ENCODE measurements at regions not wholly inside any gene's neighbourhood (a gene's known extent, or its start where the extent isn't known, plus 50 kb on each side); places are given as distances from the start of the nearest gene placed in this dataset.
"Not testable (repeated sequence)": the region's sequence is repeated elsewhere in the genome, so short reads cannot be mapped to it uniquely, and the experiment has no call there.

- no peak for DNase-seq
Measured at GRCh38 chr12:72723732-72724131, 451.6 kb downstream of the TRHDE start.

GRCh38 chr12:72729451-72730010, 457.4 kb downstream of the TRHDE start:
- no peak for DNase-seq

GRCh38 chr12:72734581-72734980, 462.4 kb downstream of the TRHDE start:
- no peak for DNase-seq

GRCh38 chr12:72738811-72739210, 466.6 kb downstream of the TRHDE start:
- no peak for DNase-seq

- no peak for DNase-seq
Measured at GRCh38 chr12:72740064-72740463, 467.9 kb downstream of the TRHDE start.

- no peak for DNase-seq
Measured at GRCh38 chr12:72742568-72742967, 470.4 kb downstream of the TRHDE start.

GRCh38 chr12:72746048-72746447, 473.9 kb downstream of the TRHDE start:
- DNase-seq = no peak

- no peak for DNase-seq
Measured at GRCh38 chr12:72747111-72747849, 475.1 kb downstream of the TRHDE start.

- no peak for DNase-seq
Measured at GRCh38 chr12:72748971-72749370, 476.8 kb downstream of the TRHDE start.

GRCh38 chr12:72753571-72753970, 481.4 kb downstream of the TRHDE start:
- no peak for DNase-seq

GRCh38 chr12:72754026-72754425, 481.9 kb downstream of the TRHDE start:
- not testable (repeated sequence) for DNase-seq

GRCh38 chr12:72766517-72766916, 494.3 kb downstream of the TRHDE start:
- no peak for DNase-seq

GRCh38 chr12:72774023-72774422, 501.9 kb downstream of the TRHDE start:
- DNase-seq = no peak

GRCh38 chr12:72777806-72778205, 505.6 kb downstream of the TRHDE start:
- DNase-seq = no peak

GRCh38 chr12:72790273-72790672, 518.1 kb downstream of the TRHDE start:
- DNase-seq = no peak

GRCh38 chr12:72792889-72793288, 520.7 kb downstream of the TRHDE start:
- no peak for DNase-seq

GRCh38 chr12:72793796-72794195, 521.6 kb downstream of the TRHDE start:
- DNase-seq = no peak

GRCh38 chr12:72815421-72815820, 543.3 kb downstream of the TRHDE start:
- no peak for DNase-seq

- no peak for DNase-seq
Measured at GRCh38 chr12:72828662-72829324, 556.6 kb downstream of the TRHDE start.

- no peak for DNase-seq
Measured at GRCh38 chr12:72829838-72830237, 557.7 kb downstream of the TRHDE start.

GRCh38 chr12:72832024-72832423, 559.9 kb downstream of the TRHDE start:
- DNase-seq = no peak

GRCh38 chr12:72836194-72836593, 564.0 kb downstream of the TRHDE start:
- no peak for DNase-seq

GRCh38 chr12:72839696-72840095, 567.5 kb downstream of the TRHDE start:
- no peak for DNase-seq

GRCh38 chr12:72863671-72864070, 591.5 kb downstream of the TRHDE start:
- no peak for DNase-seq

Data from NCI-H2029 treated with DMSO at 0.1 percent for 48 hours (cell line).